ENCODE measurements at regions not wholly inside any gene's neighbourhood (a gene's known extent, or its start where the extent isn't known, plus 50 kb on each side); places are given as distances from the start of the nearest gene placed in this dataset.

GRCh38 chr7:46508583-46508982 is 587.5 kb upstream of the IGFBP3 start:
- TF ChIP-seq CTCF (IDR thresholded peaks at IDR 0.05): no peak
- TF ChIP-seq POLR2A (IDR thresholded peaks at IDR 0.05): no peak

Data from heart left ventricle (tissue), 13 donors.